HG03442 (cell line): ENCODE measurements at regions not wholly inside any gene's neighbourhood (a gene's known extent, or its start where the extent isn't known, plus 50 kb on each side); places are given as distances from the start of the nearest gene placed in this dataset.

Source experiments
- ATAC-seq: cut with Tn5 transposase; IDR thresholded peaks from one replicate; pipeline ENCODE4 v1.9.1; 2021; ENCODE audit warnings: mild to moderate bottlenecking, moderate library complexity; ENCODE audit not compliant: unreplicated experiment

GRCh38 chr12:98126637-98127335 is 388.6 kb upstream of the TMPO start:
- no peak for ATAC-seq

- no peak for ATAC-seq
Observed at GRCh38 chr12:98127336-98127679, 388.1 kb upstream of the TMPO start.

- no peak for ATAC-seq
Observed at GRCh38 chr12:98127854-98128253, 387.5 kb upstream of the TMPO start.

DNA sequence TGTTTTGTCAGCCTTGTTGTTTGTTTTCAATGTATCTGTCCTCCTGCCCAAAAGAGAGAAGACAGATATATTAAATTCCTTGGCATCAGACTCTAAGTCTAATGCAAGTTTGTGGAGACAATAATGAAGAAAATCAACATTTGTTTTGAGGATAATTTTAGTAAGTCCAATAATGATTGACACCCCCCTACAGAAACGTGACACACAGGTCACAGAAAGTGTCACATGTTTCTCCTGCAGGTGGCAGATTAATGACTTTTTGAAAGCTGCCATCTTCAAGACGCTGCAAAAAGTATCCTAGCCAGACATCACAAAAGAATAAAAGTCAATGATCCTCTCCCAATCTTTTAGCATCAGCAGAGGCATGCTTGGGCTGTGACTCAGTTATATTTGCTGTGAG is 378.8 kb upstream of the TMPO start:
- ATAC-seq: no peak

DNA sequence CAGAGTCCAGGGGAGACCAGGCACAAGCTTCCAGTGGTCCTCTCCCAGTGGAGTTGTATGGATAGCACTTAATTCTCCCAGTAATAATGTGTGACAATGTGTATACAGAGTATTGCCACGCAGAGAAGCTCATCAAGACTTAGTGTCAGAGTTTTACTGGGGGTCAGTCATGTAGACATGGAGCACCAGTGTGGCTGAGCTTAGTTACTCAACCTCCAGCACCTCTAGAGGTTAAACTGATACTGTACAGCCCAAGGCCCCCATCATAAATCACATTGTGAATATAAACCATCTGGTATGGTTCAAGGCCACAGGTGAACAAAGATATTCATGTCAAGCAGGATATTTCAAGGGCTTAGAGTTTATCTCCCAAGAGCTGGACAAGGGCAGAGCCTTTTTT is 378.1 kb upstream of the TMPO start:
- ATAC-seq: no peak

DNA sequence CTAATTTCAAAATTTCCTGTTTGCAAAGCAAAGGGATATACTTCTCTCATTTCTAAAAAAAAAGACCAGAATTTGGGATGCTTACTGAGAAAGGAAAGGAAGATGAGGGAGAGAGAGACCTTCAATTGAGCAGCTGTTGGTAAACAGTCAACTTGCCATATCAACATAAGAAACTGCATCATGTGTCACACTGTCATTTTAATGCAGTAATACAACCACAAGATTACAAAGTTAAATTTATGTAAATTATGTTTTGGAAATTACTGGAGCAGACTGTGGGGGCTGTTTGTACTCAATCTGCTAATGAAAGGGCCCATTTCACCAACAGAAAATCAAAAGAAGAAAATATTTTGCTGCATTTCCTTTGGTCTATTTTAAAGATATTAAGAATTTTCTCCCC is 370.4 kb upstream of the TMPO start:
- ATAC-seq: no peak

DNA sequence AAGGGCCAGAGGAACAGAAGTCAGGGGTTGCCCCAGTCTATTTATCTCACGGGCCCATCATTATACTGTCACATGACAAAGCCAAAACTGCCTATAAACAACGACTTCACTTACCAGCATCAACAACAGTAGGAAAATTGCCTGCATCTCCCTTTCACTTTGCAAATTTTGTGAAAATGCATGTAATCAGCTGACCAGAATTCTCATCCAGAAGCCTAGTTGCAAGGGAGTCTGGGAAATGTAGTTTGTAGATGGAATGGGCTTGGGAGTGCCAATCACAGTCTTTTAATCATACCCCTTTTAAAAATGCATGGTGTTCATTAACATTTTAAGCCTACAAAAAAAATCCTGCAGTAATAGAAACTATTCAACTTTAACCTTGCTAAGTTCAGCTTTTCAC is 369.3 kb upstream of the TMPO start:
- no peak for ATAC-seq

DNA sequence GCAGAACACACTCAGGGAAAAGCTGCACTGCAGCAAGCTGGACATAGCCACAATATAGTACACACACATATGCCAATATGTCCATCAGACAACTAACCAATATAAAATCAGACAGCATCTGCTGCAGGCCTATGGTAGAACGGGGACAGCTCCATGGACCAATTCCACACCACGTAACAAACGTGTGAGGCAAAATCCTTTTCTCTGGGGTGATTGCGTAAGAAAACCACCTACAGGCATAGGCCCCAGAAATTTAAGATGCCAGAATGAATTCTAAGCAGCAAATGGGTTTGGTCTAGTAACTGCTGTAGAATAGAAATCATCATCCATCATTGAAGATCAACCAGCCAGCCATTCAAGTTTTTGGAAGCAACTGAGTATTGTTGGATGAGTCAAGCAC is 368.9 kb upstream of the TMPO start:
- no peak for ATAC-seq

DNA sequence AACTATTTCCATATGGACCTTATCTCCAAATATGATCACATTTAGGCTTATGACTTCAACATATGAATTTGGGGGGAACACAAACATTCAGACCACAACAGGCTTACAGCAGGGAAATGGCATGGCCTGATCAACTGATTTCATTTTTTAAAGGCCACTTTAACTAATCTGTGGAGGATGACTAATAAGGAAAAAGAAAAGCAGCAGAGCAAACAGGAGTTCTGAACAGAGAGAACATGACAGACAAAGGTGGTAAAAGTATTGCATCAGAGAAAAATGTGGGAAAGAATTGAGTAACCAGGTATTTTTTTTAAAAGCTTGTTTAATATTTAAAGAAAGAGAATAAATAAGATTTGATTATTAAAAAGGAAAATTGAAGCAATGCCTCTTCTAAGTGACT is 366.1 kb upstream of the TMPO start:
- ATAC-seq: peak; percentile 65

- ATAC-seq: peak; percentile 19
Observed at GRCh38 chr12:98149691-98150210, 365.6 kb upstream of the TMPO start.

GRCh38 chr12:98151105-98151590 is 364.2 kb upstream of the TMPO start:
- no peak for ATAC-seq

DNA sequence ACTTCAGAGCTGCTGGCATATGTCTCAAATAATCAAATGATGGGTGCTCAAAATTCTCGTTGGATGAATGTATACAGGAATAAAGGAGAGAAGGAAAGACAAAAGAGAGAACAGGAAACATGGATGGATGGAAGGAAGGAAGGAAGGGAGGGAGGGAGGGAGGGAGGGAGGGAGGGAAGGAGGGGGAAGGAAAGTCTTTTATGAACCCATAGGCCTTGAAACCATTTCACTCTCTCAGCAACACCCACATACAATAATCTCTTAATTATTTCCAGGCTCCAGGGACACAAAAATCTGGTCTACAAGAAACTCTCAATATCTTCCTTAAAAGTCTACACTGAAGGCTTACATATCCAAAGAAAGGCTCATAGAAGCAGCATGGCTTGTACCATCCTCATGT is 363.4 kb upstream of the TMPO start:
- ATAC-seq: no peak

GRCh38 chr12:98154850-98155249 is 360.5 kb upstream of the TMPO start:
- ATAC-seq: no peak

DNA sequence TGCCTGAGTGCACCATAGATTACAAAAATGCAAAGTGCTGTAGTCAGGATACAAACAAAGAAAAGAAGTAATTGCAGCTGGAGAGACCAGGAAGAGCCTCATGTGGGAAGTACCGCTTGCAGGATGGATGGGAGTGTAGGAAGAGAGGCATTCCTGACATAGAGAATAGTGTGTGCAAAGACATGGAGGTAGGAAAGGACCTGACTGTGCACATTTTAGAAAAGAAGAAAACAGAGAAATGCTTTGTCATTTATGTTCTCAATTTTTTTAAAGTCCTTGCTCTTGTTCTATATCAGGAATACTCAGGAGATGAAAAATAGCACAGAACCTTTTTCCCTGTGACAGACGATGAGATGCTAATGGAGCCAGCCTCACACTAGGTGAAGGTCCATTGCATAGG is 358.7 kb upstream of the TMPO start:
- no peak for ATAC-seq

DNA sequence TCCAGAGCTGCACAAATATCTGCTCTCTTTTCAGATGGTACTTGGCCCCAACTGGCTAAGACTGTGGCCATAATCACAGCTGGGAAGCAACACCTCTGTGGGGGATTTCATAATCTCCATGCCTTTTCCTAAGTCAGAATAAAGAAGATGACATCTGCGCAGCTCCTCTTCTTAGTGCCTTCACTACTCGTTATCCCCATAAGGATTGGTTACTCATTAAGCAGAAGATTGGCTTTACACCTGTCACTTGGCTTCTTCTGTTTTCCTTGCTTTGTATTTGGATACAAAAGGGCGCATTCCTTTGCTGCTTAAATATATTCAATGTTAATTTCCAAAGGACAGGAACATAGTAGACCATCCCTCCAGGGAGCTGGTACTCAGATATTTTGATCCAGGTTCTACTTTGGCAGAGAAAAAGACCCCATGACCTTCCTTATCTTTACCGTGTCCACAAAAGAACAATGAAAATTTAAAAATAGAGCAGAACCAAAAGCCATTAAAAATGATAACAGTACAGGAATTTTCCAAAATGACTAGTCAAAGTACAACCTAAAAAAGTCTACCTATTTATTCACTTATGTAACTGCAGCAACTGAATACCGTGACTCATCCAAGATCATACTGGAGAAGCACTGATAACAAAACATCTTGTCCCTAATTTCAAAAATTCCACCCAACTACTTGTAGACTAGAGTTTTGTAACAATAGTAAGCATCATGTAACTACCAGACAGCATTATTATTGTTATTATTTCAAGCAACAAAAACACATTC is 352.3 kb upstream of the TMPO start:
- no peak for ATAC-seq

GRCh38 chr12:98172304-98172703 is 343.1 kb upstream of the TMPO start:
- ATAC-seq: no peak

DNA sequence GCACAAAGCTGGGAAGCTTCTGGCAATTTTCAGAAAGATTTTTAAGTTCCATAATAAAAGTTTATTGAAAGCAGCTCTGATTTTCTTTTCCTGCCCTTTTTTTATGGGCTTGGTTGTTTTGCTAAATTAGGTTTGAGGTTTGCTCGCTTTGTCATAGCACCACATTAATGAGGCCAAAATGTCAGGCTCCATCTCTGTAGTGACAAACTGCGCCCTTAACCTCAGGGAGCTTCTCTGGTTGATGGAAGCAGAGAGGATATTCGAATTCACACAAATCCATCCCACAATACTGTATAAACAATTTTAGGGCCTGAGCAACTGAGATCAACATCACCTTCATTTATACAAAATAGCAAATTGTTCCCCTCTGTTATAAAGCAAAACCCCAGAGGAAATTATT is 342.6 kb upstream of the TMPO start:
- no peak for ATAC-seq

GRCh38 chr12:98173773-98174427 is 341.5 kb upstream of the TMPO start:
- no peak for ATAC-seq

DNA sequence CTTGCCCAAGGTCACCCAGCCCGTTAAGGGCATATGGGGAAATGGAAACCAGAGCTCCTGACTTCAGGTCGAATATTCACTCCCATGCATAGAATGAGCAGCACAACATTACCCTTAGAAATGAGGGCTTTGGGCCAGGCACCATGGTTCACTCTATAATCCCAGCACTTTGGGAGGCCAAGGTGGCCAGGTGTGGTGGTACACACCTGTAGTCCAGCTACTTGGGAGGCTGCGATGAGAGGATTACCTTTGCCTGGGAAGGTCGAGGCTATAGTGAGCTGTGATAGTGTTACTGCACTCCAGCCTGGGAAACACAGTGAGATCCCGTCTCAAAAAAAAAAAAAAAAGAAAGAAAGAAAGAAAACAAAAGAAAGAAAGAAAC is 341.0 kb upstream of the TMPO start:
- ATAC-seq: no peak

DNA sequence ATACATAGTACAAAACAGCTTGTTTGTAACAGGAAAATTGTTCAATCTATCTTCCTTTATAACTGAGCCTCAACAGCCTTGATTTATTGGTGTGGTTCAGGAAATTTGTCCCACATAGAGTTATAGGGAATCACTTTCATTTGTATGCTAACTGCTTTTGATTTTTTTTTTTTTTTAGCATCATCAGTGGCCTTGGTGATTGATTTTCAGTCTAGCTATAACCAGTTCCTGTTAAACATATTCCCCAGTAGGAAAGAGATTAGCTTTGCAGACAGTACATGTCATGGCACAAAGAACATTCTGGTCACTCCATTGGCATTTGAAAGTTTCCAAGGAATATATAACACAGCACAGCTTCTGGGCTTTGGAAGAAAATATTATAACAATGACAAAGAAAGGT is 337.3 kb upstream of the TMPO start:
- ATAC-seq: no peak

- ATAC-seq: no peak
Observed at GRCh38 chr12:98179151-98179550, 336.2 kb upstream of the TMPO start.

- ATAC-seq: no peak
Observed at GRCh38 chr12:98180603-98181002, 334.8 kb upstream of the TMPO start.
